Glutamatergic neuron (in vitro differentiated cells): ENCODE measurements at regions not wholly inside any gene's neighbourhood (a gene's known extent, or its start where the extent isn't known, plus 50 kb on each side); places are given as distances from the start of the nearest gene placed in this dataset.

ENCODE experiments used
- DNase-seq: peaks from one replicate; pipeline ENCODE4 v3.0.0; 2022
- H3K27ac Mint-ChIP-seq: one replicate; pipeline ENCODE4 v1.8.0; 2020; ENCODE audit warnings: mild to moderate bottlenecking, mixed read lengths, inconsistent platforms; ENCODE audit not compliant: unreplicated experiment
- H3K27me3 Mint-ChIP-seq: one replicate; pipeline ENCODE4 v1.8.0; 2020; ENCODE audit warnings: mild to moderate bottlenecking, moderate library complexity, mixed read lengths, inconsistent platforms; ENCODE audit not compliant: unreplicated experiment
- H3K36me3 Mint-ChIP-seq: one replicate; pipeline ENCODE4 v1.8.0; 2020; ENCODE audit warnings: mild to moderate bottlenecking, mixed read lengths, inconsistent platforms; ENCODE audit not compliant: unreplicated experiment
- H3K4me1 Mint-ChIP-seq: one replicate; pipeline ENCODE4 v1.8.0; 2020; ENCODE audit warnings: mild to moderate bottlenecking, low read depth, mixed read lengths, inconsistent platforms; ENCODE audit not compliant: unreplicated experiment
- H3K4me3 Mint-ChIP-seq: one replicate; pipeline ENCODE4 v1.8.0; 2020; ENCODE audit warnings: mild to moderate bottlenecking, mixed read lengths, inconsistent platforms; ENCODE audit not compliant: unreplicated experiment
- H3K9me3 Mint-ChIP-seq: one replicate; pipeline ENCODE4 v1.8.0; 2020; ENCODE audit warnings: mild to moderate bottlenecking, moderate library complexity, mixed read lengths, inconsistent platforms; ENCODE audit not compliant: unreplicated experiment
- TF ChIP-seq, protein P1 (sequence below): fragments of 200-600 bp; sonication (generic); IDR thresholded peaks from one replicate; pipeline ENCODE4 v1.5.0; 2021; ENCODE audit not compliant: partially characterized antibody, unreplicated experiment

DNA sequence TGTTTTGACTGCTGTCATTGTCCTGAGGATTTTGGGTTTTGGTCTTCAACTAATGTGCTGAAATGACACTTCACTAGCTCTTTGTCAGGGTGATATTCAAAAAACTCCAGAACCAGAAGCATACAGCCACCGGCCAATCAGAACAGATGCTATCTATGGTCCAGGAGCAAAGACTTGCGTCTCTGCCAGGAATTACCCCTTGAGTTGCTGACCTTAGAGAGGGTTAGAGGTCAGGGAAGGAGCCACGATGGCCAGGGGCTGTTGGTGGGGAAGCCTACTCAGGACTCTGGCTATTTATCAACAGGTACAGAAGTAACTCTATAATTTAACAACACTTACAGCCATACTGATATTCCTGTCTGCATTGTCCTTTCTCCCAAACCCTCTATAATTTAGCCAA lies 356.8 kb downstream of the EFNA5 start:
- Mint-ChIP-seq H3K27ac (no peak overlapping the region), H3K27me3 (no peaks in the 10 kb centered on the region), H3K4me3 (no peak overlapping the region), H3K36me3 (no peaks in the 10 kb centered on the region), H3K4me1 (no peaks in the 10 kb centered on the region), H3K9me3 (peaks cover 2% of the 10 kb centered on the region)
- TF ChIP-seq, protein P1, sequence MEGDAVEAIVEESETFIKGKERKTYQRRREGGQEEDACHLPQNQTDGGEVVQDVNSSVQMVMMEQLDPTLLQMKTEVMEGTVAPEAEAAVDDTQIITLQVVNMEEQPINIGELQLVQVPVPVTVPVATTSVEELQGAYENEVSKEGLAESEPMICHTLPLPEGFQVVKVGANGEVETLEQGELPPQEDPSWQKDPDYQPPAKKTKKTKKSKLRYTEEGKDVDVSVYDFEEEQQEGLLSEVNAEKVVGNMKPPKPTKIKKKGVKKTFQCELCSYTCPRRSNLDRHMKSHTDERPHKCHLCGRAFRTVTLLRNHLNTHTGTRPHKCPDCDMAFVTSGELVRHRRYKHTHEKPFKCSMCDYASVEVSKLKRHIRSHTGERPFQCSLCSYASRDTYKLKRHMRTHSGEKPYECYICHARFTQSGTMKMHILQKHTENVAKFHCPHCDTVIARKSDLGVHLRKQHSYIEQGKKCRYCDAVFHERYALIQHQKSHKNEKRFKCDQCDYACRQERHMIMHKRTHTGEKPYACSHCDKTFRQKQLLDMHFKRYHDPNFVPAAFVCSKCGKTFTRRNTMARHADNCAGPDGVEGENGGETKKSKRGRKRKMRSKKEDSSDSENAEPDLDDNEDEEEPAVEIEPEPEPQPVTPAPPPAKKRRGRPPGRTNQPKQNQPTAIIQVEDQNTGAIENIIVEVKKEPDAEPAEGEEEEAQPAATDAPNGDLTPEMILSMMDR, result no peak
- DNase-seq, result no peak

GRCh38 chr5:107313098-107313497 lies 357.6 kb downstream of the EFNA5 start:
- no peaks in the 10 kb centered on the region for H3K36me3 Mint-ChIP-seq
- no peaks in the 10 kb centered on the region for H3K27me3 Mint-ChIP-seq
- peaks cover 2% of the 10 kb centered on the region for H3K9me3 Mint-ChIP-seq
- no peak for DNase-seq
- no peaks in the 10 kb centered on the region for H3K4me1 Mint-ChIP-seq
- TF ChIP-seq, protein P1, result no peak
- no peak overlapping the region for H3K27ac Mint-ChIP-seq
- H3K4me3 Mint-ChIP-seq, result no peak overlapping the region

DNA sequence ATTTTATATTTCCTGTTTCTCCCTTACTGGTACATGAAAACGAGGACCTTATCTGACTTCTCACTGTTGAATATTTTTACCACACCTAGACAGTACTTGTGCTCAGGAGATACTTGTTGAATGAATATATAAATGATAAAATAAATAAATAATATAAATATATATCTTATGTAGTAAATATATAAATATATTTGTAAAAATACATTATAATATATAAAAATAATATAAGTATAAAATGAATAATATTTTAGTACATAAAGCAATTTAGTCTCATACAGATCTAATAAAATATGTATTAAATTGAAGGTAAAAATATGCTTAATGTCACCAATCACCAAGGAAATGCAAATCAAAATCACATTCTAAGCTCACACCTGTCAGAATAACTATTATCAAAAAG lies 360.6 kb downstream of the EFNA5 start:
- Mint-ChIP-seq H3K36me3 (no peaks in the 10 kb centered on the region), H3K27ac (no peak overlapping the region), H3K27me3 (no peaks in the 10 kb centered on the region), H3K4me3 (no peak overlapping the region), H3K9me3 (no peaks in the 10 kb centered on the region), H3K4me1 (no peaks in the 10 kb centered on the region)
- DNase-seq, result no peak
- TF ChIP-seq, protein P1, result no peak

DNA sequence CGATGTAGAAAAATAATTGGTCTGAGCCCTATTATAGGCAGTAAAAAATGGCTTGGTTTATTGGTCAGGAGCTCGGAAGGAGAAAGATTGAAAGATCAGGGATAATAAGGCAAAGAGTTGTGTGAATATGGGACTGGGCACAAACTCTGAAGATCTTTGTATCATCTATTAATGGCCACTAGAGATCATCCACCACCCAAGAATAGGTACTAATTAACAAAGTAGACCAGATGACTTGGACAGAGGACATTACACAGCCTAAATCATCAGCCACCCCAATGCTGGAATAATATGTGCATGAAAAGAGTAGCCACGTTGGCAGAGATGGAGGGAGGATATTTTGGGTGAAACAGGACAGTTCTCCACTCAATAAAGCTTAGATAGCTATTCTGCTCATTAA lies 364.1 kb downstream of the EFNA5 start:
- DNase-seq, result no peak
- no peaks in the 10 kb centered on the region for H3K36me3 Mint-ChIP-seq
- H3K9me3 Mint-ChIP-seq, result no peaks in the 10 kb centered on the region
- TF ChIP-seq, protein P1, result no peak
- H3K27ac Mint-ChIP-seq, result no peak overlapping the region
- H3K27me3 Mint-ChIP-seq, result no peaks in the 10 kb centered on the region
- no peak overlapping the region for H3K4me3 Mint-ChIP-seq
- H3K4me1 Mint-ChIP-seq, result no peaks in the 10 kb centered on the region

DNA sequence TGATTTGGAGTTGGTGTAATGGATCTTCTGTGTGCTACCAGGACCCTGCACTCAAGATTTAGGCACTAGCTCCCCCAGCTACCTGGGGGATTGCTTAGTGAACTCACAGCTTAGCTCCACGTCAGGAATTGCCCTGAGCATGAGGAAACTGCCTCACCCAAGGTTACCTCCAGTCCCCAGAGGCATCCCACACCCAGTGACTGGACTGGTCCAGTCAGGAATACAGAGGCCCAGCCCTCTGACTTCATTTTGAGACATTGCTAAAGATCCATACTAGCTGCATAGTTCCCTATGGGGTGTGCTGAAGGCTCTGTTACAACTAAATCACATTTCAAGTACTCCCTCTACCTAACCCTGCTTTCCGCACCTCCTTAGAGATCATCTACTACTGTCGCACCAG lies 364.7 kb downstream of the EFNA5 start:
- Mint-ChIP-seq H3K36me3 (no peaks in the 10 kb centered on the region), H3K27ac (no peak overlapping the region), H3K4me3 (no peak overlapping the region), H3K9me3 (no peaks in the 10 kb centered on the region), H3K27me3 (no peaks in the 10 kb centered on the region), H3K4me1 (no peaks in the 10 kb centered on the region)
- TF ChIP-seq, protein P1, result no peak
- DNase-seq, result no peak
